GM12873 (cell line): ENCODE measurements at regions not wholly inside any gene's neighbourhood (a gene's known extent, or its start where the extent isn't known, plus 50 kb on each side); places are given as distances from the start of the nearest gene placed in this dataset.

Experiments used
- TF ChIP-seq, protein P1 (sequence below): IDR thresholded peaks from 2 replicates; pipeline ENCODE4 v1.5.1; 2012; ENCODE audit warnings: low read depth, mild to moderate bottlenecking, moderate library complexity, low read length, control low read depth; ENCODE audit not compliant: insufficient read depth; ENCODE audit errors: missing control alignments

- TF ChIP-seq, protein P1, sequence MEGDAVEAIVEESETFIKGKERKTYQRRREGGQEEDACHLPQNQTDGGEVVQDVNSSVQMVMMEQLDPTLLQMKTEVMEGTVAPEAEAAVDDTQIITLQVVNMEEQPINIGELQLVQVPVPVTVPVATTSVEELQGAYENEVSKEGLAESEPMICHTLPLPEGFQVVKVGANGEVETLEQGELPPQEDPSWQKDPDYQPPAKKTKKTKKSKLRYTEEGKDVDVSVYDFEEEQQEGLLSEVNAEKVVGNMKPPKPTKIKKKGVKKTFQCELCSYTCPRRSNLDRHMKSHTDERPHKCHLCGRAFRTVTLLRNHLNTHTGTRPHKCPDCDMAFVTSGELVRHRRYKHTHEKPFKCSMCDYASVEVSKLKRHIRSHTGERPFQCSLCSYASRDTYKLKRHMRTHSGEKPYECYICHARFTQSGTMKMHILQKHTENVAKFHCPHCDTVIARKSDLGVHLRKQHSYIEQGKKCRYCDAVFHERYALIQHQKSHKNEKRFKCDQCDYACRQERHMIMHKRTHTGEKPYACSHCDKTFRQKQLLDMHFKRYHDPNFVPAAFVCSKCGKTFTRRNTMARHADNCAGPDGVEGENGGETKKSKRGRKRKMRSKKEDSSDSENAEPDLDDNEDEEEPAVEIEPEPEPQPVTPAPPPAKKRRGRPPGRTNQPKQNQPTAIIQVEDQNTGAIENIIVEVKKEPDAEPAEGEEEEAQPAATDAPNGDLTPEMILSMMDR, result no peak
Measured at GRCh38 chr9:124084087-124084486, 72.5 kb downstream of the LHX2 start.

DNA sequence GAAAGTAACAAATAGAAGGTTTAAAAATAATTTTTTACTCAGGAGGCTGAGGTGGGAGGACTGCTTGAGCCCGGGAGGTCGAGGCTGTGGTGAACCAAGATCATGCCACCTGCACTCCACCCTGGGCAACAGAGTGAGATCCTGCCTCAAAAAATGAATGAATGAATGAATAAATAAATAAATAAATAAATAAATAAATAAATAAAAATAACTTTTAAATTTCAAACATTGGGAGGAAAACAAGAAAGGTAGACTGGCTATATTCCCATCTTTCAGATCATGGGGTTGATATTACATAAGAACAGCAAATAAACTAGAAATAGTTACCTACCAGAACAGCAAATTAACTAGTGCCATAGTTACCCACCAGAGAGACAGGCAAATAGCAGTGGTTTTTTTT is 75.7 kb downstream of the LHX2 start:
- TF ChIP-seq, protein P1, result no peak

DNA sequence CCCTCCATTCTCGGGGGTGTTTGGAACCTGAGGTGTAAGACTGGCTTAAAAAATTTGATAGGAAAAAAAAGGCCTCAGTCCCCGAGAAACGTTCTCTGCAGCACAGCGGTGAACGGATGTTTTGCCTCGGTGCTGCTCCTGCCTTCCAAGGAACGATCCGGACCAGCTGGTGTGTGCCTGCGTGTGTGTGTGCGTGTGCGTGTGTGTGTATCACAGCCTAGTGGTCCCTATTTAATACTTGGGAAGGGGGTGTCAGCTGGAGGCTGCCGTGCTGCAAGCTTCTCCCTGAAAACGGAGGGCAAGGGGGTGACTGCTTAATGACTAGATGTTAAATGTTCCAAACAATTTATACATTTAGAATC is 76.9 kb downstream of the LHX2 start:
- TF ChIP-seq, protein P1, result no peak

GRCh38 chr9:124098141-124098905 is 86.8 kb downstream of the LHX2 start:
- TF ChIP-seq, protein P1, result no peak

GRCh38 chr9:124099860-124100259 is 88.3 kb downstream of the LHX2 start:
- TF ChIP-seq, protein P1, result no peak

DNA sequence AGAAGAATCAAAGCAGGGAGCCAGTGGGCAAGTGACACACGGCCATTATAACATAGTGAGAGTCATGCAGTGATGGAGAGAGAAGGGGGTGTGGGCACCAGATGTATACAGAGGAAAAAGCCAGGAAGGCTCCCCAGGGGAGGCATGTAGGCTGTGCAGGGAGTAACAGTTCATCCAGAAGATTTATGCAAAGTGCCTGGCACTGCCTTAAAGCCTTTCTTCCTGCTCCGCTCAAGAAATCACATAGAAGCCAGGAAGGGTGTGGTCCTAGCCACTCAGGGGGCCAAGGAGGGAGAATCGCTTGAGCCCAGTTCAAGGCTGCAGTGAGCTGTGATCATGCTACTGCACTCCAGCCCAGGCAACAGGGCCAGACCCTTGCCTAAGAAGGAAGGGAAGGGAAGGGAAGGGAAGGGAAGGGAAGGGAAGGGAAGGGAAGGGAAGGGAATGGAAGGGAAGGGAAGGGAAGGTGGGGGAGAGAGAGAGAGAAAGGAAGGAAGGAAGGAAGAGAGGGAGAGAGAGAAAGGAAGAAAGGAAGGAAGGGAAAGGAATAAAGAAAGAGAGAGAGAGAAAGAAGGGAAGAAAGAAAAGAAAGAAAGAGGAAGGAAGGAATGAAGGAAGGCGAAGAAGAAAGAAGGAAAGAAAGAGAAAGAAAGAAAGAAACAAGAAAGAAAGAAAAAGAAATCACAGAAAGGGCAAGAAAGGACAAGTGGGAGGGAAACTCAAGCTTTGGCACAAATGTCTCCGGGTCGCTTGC is 89.8 kb downstream of the LHX2 start:
- TF ChIP-seq, protein P1, result no peak

DNA sequence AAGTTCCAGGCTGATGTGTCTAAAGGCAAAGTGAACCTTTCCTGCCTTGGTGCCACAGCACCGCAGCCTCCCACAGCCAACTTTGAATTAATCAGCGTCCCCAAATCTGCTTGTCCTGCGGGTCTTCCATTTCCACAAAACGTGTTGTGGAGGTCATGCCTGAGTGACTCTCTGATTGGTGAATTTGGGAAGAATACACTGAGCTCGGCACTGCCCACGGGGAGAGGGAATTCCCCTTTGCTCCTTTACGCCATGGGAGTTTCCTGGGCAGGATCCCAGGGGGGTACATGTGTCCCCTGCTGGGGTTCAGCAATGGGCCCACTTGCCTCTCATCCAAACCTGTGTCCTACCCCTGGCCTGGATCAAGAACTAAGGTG is 90.4 kb downstream of the LHX2 start:
- TF ChIP-seq, protein P1, result no peak
